Testis (tissue), 2 donors: ENCODE measurements at regions not wholly inside any gene's neighbourhood (a gene's known extent, or its start where the extent isn't known, plus 50 kb on each side); places are given as distances from the start of the nearest gene placed in this dataset.

ENCODE experiments used
- DNase-seq: peaks from one replicate; pipeline ENCODE4 v3.0.0-alpha.2; 2019
- H3K27ac ChIP-seq, 2 donors: fragments of 200-600 bp; sonication (generic); one replicate each; pipeline ENCODE4 v1.5.1; 2019
- H3K27me3 ChIP-seq: fragments of 200-600 bp; sonication (generic); one replicate; pipeline ENCODE4 v1.5.1; 2019
- H3K36me3 ChIP-seq: fragments of 200-600 bp; sonication (generic); one replicate; pipeline ENCODE4 v1.5.1; 2017; ENCODE audit warnings: low read depth; ENCODE audit errors: missing control alignments
- H3K4me1 ChIP-seq: fragments of 200-600 bp; sonication (generic); one replicate; pipeline ENCODE4 v1.5.1; 2019
- H3K4me3 ChIP-seq, 2 donors: fragments of 200-600 bp; sonication (generic); one replicate each; pipeline ENCODE4 v1.5.1; 2017 to 2019
- H3K9me3 ChIP-seq: fragments of 200-600 bp; sonication (generic); one replicate; pipeline ENCODE4 v1.5.1; 2017
- POLR2A ChIP-seq: fragments of 450-650 bp; IDR thresholded peaks from one replicate; pipeline ENCODE4 v1.6.1; 2017; ENCODE audit warnings: antibody characterized with exemption, mild to moderate bottlenecking, moderate library complexity
- WGBS, 2 donors: methylation state at CpG; one replicate each; pipeline ENCODE4 v1.1.5; 2018; 5-methylcytosine and 5-hydroxymethylcytosine counted together
- intact Hi-C: fragments of 100-400 bp; cut with DNase I; formaldehyde crosslinking; loops from one replicate; pipeline ENCODE4 v1.15.1; 2023; ENCODE audit warnings: low total_unique reads
- TF ChIP-seq, protein P1 (sequence below), 3 experiments: fragments of 450-650 bp in 2 of 3; fragments of 200-600 bp in 1 of 3; sonication (generic) in 1 of 3; IDR thresholded peaks; one replicate each; pipeline ENCODE4 v1.5.1; 2016 to 2019; ENCODE audit warnings: antibody characterized with exemption in 3 of 3, mild to moderate bottlenecking in 2 of 3, moderate library complexity in 1 of 3

GRCh38 chr18:71105078-71105819 is 816.4 kb downstream of the SOCS6 start:
- Histone ChIP-seq H3K9me3 (no peaks in the 10 kb centered on the region), H3K4me3 (no peak overlapping the region), H3K27ac (peak overlapping the region in 1 of 2 donors; percentile 9), H3K4me1 (peaks cover 13% of the 10 kb centered on the region), H3K27me3 (no peaks in the 10 kb centered on the region), H3K36me3 (no peaks in the 10 kb centered on the region)
- intact Hi-C loops, result no loop called here
- no peak for DNase-seq
- TF ChIP-seq, protein P1, sequence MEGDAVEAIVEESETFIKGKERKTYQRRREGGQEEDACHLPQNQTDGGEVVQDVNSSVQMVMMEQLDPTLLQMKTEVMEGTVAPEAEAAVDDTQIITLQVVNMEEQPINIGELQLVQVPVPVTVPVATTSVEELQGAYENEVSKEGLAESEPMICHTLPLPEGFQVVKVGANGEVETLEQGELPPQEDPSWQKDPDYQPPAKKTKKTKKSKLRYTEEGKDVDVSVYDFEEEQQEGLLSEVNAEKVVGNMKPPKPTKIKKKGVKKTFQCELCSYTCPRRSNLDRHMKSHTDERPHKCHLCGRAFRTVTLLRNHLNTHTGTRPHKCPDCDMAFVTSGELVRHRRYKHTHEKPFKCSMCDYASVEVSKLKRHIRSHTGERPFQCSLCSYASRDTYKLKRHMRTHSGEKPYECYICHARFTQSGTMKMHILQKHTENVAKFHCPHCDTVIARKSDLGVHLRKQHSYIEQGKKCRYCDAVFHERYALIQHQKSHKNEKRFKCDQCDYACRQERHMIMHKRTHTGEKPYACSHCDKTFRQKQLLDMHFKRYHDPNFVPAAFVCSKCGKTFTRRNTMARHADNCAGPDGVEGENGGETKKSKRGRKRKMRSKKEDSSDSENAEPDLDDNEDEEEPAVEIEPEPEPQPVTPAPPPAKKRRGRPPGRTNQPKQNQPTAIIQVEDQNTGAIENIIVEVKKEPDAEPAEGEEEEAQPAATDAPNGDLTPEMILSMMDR (IDR thresholded peaks at IDR 0.05), result no peak
- TF ChIP-seq POLR2A, result no peak
- WGBS, 2 donors, result 47 to 54% methylated on average over 6 of the region's 6 CpGs

- intact Hi-C loops, result no loop called here
- H3K9me3 ChIP-seq, result no peaks in the 10 kb centered on the region
Measured at GRCh38 chr18:71079606-71080005, 790.8 kb downstream of the SOCS6 start.

DNA sequence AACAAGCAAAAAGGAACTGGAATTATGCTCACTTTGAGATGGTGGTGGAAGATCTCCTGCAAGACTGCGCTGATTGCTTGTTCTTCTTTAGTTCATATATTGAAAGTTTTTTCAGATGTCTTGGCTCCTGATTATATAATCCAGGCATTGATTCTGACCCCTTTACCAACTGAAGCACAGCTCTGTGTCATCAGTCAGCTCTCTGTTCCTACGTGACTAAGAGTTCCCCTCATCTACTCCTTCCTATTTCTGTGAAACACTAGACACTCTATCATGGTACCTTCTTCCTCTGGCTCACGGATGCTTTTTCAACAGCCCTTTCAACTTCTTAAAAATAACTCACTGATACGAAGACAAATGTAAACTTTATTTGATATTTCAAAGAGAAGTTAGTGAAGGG is 788.6 kb downstream of the SOCS6 start:
- TF ChIP-seq POLR2A, result no peak
- TF ChIP-seq, protein P1 (IDR thresholded peaks at IDR 0.05), result no peak
- no peak overlapping the region for H3K4me3 ChIP-seq
- H3K36me3 ChIP-seq, result no peaks in the 10 kb centered on the region
- H3K9me3 ChIP-seq, result no peaks in the 10 kb centered on the region
- intact Hi-C loops, result no loop called here
- no peaks in the 10 kb centered on the region for H3K27me3 ChIP-seq
- H3K27ac ChIP-seq, result no peak overlapping the region
- H3K4me1 ChIP-seq, result no peaks in the 10 kb centered on the region
- 40 to 64% methylated on average over 4 of the region's 4 CpGs for WGBS, 2 donors
- no peak for DNase-seq

More at GRCh38 chr18:71079606-71080005, 790.8 kb downstream of the SOCS6 start:
- H3K4me3 ChIP-seq, result no peak overlapping the region
- WGBS, 2 donors, result 26 to 37% methylated on average over 9 of the region's 9 CpGs
- H3K4me1 ChIP-seq, result no peaks in the 10 kb centered on the region
- no peaks in the 10 kb centered on the region for H3K36me3 ChIP-seq
- no peaks in the 10 kb centered on the region for H3K27me3 ChIP-seq
- TF ChIP-seq, protein P1 (IDR thresholded peaks at IDR 0.05), result no peak
- no peak for TF ChIP-seq POLR2A
- peak; percentile 36 for DNase-seq
- no peak overlapping the region for H3K27ac ChIP-seq

DNA sequence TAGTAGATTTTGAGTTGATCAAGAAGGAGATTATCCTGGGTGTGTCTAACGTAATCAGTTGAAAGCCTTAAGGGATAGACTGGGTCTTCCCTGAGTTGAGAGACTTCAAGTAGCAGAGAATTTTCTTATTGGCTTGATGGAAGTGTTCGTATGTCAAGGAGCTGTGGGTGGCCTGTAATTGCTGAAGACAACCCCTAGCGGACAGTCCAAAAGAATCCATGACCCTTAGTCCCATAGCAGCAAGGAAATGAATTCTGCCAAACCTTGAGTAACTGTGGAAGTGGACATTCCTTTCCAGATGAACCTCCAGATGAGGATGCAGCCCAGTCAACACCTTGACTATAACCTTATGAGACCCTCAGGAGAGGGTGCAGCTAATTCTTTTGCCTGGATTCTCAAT is 786.3 kb downstream of the SOCS6 start:
- no peak for TF ChIP-seq POLR2A
- TF ChIP-seq, protein P1 (IDR thresholded peaks at IDR 0.05), result no peak
- H3K27ac ChIP-seq, result no peak overlapping the region
- no peaks in the 10 kb centered on the region for H3K4me1 ChIP-seq
- no peak for DNase-seq
- H3K4me3 ChIP-seq, result no peak overlapping the region
- H3K36me3 ChIP-seq, result no peaks in the 10 kb centered on the region
- H3K27me3 ChIP-seq, result no peaks in the 10 kb centered on the region
- intact Hi-C loops, result no loop called here
- H3K9me3 ChIP-seq, result no peaks in the 10 kb centered on the region
- 64 to 82% methylated on average over 2 to 3 of the region's 3 CpGs for WGBS, 2 donors

GRCh38 chr18:71068338-71068737 is 779.5 kb downstream of the SOCS6 start:
- intact Hi-C loops, result no loop called here
- 69% methylated on average over 6 of the region's 6 CpGs for WGBS, 2 donors
- Histone ChIP-seq H3K4me1 (no peaks in the 10 kb centered on the region), H3K9me3 (no peaks in the 10 kb centered on the region), H3K27ac (no peak overlapping the region), H3K4me3 (no peak overlapping the region), H3K27me3 (no peaks in the 10 kb centered on the region), H3K36me3 (no peaks in the 10 kb centered on the region)
- TF ChIP-seq, protein P1 (IDR thresholded peaks at IDR 0.05), result no peak
- no peak for TF ChIP-seq POLR2A
- DNase-seq, result no peak
